Stimulated activated naive CD8-positive, alpha-beta T cell treated with anti-CD3 and anti-CD28 coated beads, Interleukin-15, amount 100 ng/mL, for 72 hours (primary cell): ENCODE measurements at regions not wholly inside any gene's neighbourhood (a gene's known extent, or its start where the extent isn't known, plus 50 kb on each side); places are given as distances from the start of the nearest gene placed in this dataset.
A peak's percentile ranks its signal among the peaks of the same experiment; 100 is the strongest.

ENCODE experiments used
- ATAC-seq: fragments of 150-1000 bp; cut with Tn5 transposase; 2 replicates; pipeline ENCODE4 v1.10.0; 2021; ENCODE audit warnings: mild to moderate bottlenecking, moderate library complexity
- DNase-seq, 2 donors: peaks; one replicate each; pipeline ENCODE4 v3.0.0; 2021 to 2022
- H3K27ac Mint-ChIP-seq, 2 donors: one replicate each; pipeline ENCODE4 v1.8.0; 2022; ENCODE audit warnings: mild to moderate bottlenecking in 2 of 2, mixed read lengths in 2 of 2, moderate library complexity in 2 of 2
- H3K27me3 Mint-ChIP-seq: one replicate; pipeline ENCODE4 v1.8.0; 2022; ENCODE audit warnings: mixed read lengths
- H3K4me1 Mint-ChIP-seq: one replicate; pipeline ENCODE4 v1.8.0; 2022; ENCODE audit warnings: mild to moderate bottlenecking, mixed read lengths
- H3K4me3 Mint-ChIP-seq, 2 donors: one replicate each; pipeline ENCODE4 v1.8.0; 2022; ENCODE audit warnings: mild to moderate bottlenecking in 2 of 2, mixed read lengths in 2 of 2, moderate library complexity in 1 of 2
- H3K9me3 Mint-ChIP-seq, 2 donors: one replicate each; pipeline ENCODE4 v1.8.0; 2022; ENCODE audit warnings: mixed read lengths in 2 of 2

GRCh38 chr14:104494483-104494882, 85.1 kb upstream of the C14orf180 start:
- H3K27me3 Mint-ChIP-seq: peaks cover 7% of the 10 kb centered on the region
- H3K9me3 Mint-ChIP-seq: peaks cover 10 to 14% of the 10 kb centered on the region in 2 donors
- ATAC-seq (no peak), DNase-seq (no peak)
- H3K27ac Mint-ChIP-seq: no peak overlapping the region
- H3K4me1 Mint-ChIP-seq: peaks cover 5% of the 10 kb centered on the region
- H3K4me3 Mint-ChIP-seq: no peak overlapping the region

GRCh38 chr14:104496095-104496494, 83.5 kb upstream of the C14orf180 start:
- H3K9me3 Mint-ChIP-seq: peaks cover 10 to 14% of the 10 kb centered on the region in 2 donors
- DNase-seq: no peak
- ATAC-seq: no peak
- H3K27me3 Mint-ChIP-seq: peaks cover 7% of the 10 kb centered on the region
- H3K4me3 Mint-ChIP-seq: no peak overlapping the region
- peaks cover 5% of the 10 kb centered on the region for H3K4me1 Mint-ChIP-seq
- H3K27ac Mint-ChIP-seq: no peak overlapping the region

DNA sequence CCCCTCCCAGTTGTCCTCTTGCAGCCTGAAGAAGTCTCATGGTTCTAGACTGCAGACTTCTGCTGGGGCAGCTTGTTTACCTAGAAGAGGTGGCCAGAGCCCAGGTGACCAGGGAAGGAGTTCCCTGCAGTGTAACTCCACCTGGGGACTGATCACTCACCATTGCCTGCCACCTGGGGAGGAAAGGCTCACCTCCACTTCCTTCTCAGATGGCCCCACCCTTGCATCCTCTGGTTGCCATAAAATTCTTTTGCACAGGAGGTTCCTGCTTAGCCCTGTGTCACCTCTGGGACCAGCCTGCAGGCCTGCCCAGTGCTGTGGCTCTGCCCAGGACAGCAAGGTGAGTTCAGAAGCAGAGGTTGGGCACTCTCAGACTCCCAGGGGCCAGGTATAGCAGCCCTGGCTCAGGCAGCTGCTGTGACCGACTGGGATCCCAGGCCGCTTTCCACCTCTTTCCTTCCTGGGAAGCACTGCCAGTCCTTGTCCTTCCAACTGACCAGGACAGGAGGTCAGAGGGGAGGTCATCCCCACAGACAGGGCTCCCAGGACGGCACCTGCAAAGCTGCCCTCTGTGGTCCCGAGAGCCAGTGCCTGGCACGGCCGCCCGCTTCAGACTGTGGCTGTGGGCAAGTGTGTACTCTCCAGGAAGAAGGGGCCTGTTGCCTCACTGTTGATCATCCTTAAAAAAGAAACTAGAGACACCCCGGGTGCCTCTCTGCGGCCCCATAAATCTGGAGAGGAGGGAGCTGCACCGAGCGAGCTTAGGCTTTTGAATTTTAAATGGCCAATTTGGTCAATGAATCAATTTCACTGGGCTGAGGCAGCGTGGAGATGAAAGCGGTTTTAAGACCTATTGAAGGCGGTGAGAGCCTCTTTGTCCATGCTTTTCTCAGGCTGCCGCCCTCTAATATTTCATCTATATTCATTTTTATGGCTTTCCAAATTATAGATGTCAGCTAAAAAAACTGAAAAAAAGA, 79.5 kb upstream of the C14orf180 start:
- ATAC-seq (no peak), DNase-seq (no peak)
- Mint-ChIP-seq H3K27me3 (peaks cover 7% of the 10 kb centered on the region), H3K4me3 (no peak overlapping the region), H3K4me1 (no peaks in the 10 kb centered on the region), H3K27ac (no peak overlapping the region), H3K9me3 (peaks cover 12 to 46% of the 10 kb centered on the region in 2 donors)

DNA sequence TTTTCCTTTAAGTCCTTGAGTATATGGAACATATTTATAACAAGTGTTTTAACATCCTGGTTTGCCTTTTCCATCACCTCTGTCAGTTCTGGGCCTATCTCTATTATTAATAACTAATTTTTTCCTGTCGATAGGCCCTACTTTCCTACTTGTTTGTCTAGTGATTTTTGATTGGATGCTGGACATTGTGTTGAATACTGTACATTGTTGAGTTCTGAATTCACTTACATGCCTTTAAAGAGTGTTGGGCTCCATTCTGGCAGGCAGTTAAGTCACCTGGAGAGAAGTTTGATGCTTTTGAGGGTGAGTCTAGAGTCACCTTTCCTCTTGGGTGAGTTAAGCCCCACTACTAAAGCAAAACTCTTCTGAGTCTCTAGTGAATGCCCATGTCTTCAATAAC, 77.5 kb upstream of the C14orf180 start:
- no peaks in the 10 kb centered on the region for H3K4me1 Mint-ChIP-seq
- peaks cover 6 to 33% of the 10 kb centered on the region in 2 donors for H3K9me3 Mint-ChIP-seq
- no peak overlapping the region for H3K4me3 Mint-ChIP-seq
- no peak overlapping the region for H3K27ac Mint-ChIP-seq
- H3K27me3 Mint-ChIP-seq: peaks cover 14% of the 10 kb centered on the region
- DNase-seq (no peak), ATAC-seq (no peak)

GRCh38 chr14:104503691-104504090, 75.9 kb upstream of the C14orf180 start:
- H3K4me3 Mint-ChIP-seq: no peak overlapping the region
- no peak for ATAC-seq
- H3K27ac Mint-ChIP-seq: no peak overlapping the region
- peaks cover 21% of the 10 kb centered on the region for H3K27me3 Mint-ChIP-seq
- no peak for DNase-seq
- peaks cover 6 to 33% of the 10 kb centered on the region in 2 donors for H3K9me3 Mint-ChIP-seq
- no peaks in the 10 kb centered on the region for H3K4me1 Mint-ChIP-seq

DNA sequence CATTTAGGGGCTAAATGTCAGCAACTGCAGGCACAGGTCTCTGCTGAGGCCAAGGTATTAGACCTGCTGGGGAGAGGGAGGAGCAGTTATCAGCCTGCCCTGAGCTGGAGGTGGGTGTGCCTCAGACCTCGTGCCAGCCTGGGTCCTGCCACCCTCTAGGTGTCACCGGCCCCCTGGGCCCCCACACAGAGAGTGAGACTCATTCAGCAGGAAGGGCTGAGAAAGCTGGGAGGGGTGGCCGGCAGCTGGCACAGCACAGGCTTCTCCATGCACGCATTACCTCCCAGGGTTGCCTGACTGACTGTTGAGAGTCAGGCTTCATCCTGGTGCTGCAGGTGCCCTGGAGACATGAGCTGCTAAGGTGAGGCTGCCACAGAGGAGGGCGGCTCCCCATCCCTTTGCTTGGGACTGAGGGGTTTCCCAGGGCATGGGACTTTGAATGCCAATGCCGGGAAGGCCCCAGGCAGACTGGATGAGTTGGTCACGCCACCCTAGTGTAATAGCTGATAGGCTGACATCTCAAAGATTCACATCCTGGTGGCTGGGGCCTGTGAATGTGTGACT, 75.3 kb upstream of the C14orf180 start:
- no peaks in the 10 kb centered on the region for H3K4me1 Mint-ChIP-seq
- DNase-seq: no peak
- peaks cover 6 to 33% of the 10 kb centered on the region in 2 donors for H3K9me3 Mint-ChIP-seq
- H3K27me3 Mint-ChIP-seq: peaks cover 21% of the 10 kb centered on the region
- ATAC-seq: no peak
- H3K4me3 Mint-ChIP-seq: no peak overlapping the region
- peak overlapping the region in 1 of 2 donors; percentile 94 for H3K27ac Mint-ChIP-seq

DNA sequence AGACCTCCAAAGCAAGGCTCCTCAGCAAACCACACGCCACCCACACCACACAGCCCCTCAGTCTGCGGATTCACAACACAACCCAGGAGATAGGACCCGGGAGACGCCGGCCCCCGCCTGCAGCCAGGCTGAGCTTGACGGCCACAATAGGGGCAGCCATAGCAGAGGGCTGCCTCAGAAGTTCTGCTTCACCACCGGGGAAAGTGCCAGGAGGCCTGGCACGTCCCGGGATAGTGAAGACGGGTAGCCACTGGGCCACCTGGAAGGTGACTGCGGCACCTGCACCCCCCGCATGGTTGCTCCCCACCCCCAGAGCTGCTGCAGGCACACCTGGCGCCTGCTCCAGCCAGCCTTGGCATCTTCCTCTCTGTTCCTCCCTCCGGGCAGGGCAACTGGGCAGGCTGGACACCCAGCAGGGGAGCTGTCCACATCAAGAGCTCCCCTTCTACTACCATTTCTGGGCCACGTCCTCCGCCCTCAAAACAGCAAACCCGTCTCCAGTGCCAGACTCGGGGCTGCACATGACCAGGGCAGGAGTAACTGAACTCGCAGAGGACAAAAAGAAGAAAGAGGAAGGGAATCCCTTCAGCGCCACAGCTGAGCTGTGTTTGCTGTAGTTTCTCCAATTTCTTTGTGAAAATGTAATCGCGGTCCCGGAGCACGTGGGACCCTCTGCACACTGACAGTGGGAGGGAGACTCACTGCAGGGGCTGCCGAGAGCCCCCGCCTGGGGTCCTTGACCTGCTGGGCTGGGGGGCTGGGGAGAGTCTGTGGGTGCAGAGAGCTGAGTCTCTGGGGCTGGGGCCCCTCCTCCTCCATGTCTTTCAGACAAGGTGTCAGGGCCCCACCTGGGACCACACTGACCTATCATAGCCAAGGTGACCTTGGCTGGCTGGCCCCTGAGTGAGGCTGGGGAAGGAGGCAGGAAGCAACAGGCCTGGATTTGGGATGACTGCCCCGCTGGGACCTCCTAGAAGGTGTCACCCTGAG, 74.2 kb upstream of the C14orf180 start:
- H3K4me1 Mint-ChIP-seq: no peaks in the 10 kb centered on the region
- H3K9me3 Mint-ChIP-seq: peaks cover 6 to 33% of the 10 kb centered on the region in 2 donors
- DNase-seq (no peak), ATAC-seq (no peak)
- H3K27ac Mint-ChIP-seq: no peak overlapping the region
- peaks cover 21% of the 10 kb centered on the region for H3K27me3 Mint-ChIP-seq
- no peak overlapping the region for H3K4me3 Mint-ChIP-seq

DNA sequence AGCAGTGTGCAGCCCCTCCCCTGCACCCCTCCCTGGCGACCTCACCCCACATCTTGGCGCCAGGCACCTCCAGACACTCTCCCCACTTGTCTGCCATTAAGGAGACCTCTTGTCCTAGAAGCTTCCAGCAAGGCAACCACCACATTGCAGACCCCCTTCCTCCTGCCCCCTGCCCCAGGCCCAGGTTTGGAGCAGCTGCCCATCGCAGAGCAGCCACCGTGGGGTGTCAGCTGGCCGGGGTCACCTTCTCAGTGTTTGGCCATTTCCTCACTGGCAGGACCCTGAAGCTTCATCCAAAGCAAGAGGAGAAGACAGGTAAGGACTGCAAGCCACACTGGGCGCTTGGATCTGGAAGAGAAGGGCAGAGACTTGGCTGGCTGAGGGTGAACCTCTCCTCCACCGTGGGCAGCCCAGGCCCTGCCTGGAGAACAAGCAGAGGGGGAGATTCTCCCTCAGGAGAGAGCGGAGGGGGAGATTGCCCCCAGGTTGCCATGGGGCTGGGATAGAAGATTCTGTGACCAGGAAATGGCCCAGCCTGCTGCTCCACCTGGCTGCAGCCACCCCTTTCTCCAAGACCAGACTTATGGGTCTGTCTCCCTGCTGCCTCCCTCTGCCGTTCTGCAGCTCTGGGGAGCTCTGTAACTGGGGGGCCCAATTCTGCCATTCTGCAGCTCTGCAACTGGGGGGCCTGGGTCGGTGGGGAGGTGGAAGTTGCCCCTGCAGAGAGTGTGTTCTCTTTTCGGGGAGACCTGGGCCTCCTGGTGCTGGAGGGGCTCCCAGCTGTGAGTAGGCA, 72.9 kb upstream of the C14orf180 start:
- ATAC-seq: no peak
- H3K4me1 Mint-ChIP-seq: no peaks in the 10 kb centered on the region
- no peak overlapping the region for H3K4me3 Mint-ChIP-seq
- H3K9me3 Mint-ChIP-seq: peaks cover 6 to 27% of the 10 kb centered on the region in 2 donors
- peaks cover 21% of the 10 kb centered on the region for H3K27me3 Mint-ChIP-seq
- no peak for DNase-seq
- H3K27ac Mint-ChIP-seq: no peak overlapping the region

- H3K4me3 Mint-ChIP-seq: no peak overlapping the region
- ATAC-seq (no peak), DNase-seq (no peak)
- no peaks in the 10 kb centered on the region for H3K4me1 Mint-ChIP-seq
- H3K9me3 Mint-ChIP-seq: peaks cover 4 to 19% of the 10 kb centered on the region in 2 donors
- H3K27me3 Mint-ChIP-seq: peaks cover 21% of the 10 kb centered on the region
- H3K27ac Mint-ChIP-seq: no peak overlapping the region
Observed at GRCh38 chr14:104507443-104507842, 72.1 kb upstream of the C14orf180 start.

DNA sequence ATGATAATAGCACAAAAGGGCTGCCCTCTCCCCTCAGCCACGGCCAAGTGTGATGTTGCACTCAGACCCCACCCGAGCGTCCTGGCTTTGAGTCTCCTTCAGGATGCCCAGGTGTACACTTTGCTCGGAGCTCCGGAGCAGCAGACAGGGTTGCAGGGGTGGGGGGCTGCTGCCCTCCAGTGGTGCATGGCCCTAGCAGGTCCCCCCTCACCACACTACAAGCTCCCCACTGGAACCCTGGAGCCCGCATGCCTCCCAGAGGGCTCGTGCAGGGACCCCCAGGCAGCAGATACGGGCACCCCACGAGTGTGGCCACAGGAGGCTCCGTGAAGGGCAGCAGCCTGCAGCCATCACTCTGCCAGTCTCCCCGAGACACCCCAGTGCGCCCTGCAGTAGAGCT, 69.9 kb upstream of the C14orf180 start:
- Mint-ChIP-seq H3K9me3 (no peaks in the 10 kb centered on the region), H3K27me3 (peaks cover 21% of the 10 kb centered on the region), H3K4me3 (no peak overlapping the region), H3K27ac (no peak overlapping the region), H3K4me1 (no peaks in the 10 kb centered on the region)
- DNase-seq (no peak), ATAC-seq (no peak)

GRCh38 chr14:104510216-104510615, 69.3 kb upstream of the C14orf180 start:
- Mint-ChIP-seq H3K9me3 (no peaks in the 10 kb centered on the region), H3K4me1 (no peaks in the 10 kb centered on the region)

GRCh38 chr14:104510794-104511611, 68.6 kb upstream of the C14orf180 start:
- peak overlapping the region in 1 of 2 donors; percentile 82 for H3K27ac Mint-ChIP-seq
- H3K9me3 Mint-ChIP-seq: no peaks in the 10 kb centered on the region

More at GRCh38 chr14:104510216-104510615, 69.3 kb upstream of the C14orf180 start:
- Mint-ChIP-seq H3K27me3 (peaks cover 27% of the 10 kb centered on the region), H3K27ac (no peak overlapping the region), H3K4me3 (no peak overlapping the region)
- no peak for DNase-seq
- ATAC-seq: no peak

GRCh38 chr14:104512061-104512460, 67.5 kb upstream of the C14orf180 start:
- H3K27ac Mint-ChIP-seq: peak overlapping the region in 1 of 2 donors; percentile 13

More at GRCh38 chr14:104510794-104511611, 68.6 kb upstream of the C14orf180 start:
- H3K4me1 Mint-ChIP-seq: no peaks in the 10 kb centered on the region
- no peak overlapping the region for H3K4me3 Mint-ChIP-seq
- no peak for ATAC-seq
- DNase-seq: no peak
- H3K27me3 Mint-ChIP-seq: peaks cover 29% of the 10 kb centered on the region

More at GRCh38 chr14:104512061-104512460, 67.5 kb upstream of the C14orf180 start:
- no peak for ATAC-seq
- Mint-ChIP-seq H3K27me3 (peaks cover 22% of the 10 kb centered on the region), H3K4me3 (no peak overlapping the region), H3K9me3 (no peaks in the 10 kb centered on the region), H3K4me1 (no peaks in the 10 kb centered on the region)
- DNase-seq: no peak
